Lower lobe of right lung (tissue), 2 donors: ENCODE measurements at regions not wholly inside any gene's neighbourhood (a gene's known extent, or its start where the extent isn't known, plus 50 kb on each side); places are given as distances from the start of the nearest gene placed in this dataset.

ENCODE experiments used
- ATAC-seq, 2 donors: fragments of 200-7000 bp; cut with Tn5 transposase; one replicate each; pipeline ENCODE4 v1.9.1; 2020 to 2022; ENCODE audit warnings: mild to moderate bottlenecking in 2 of 2, moderate library complexity in 2 of 2
- DNase-seq: peaks from one replicate; pipeline ENCODE4 v3.0.0-alpha.2; 2020
- H3K27ac ChIP-seq: fragments of 200-600 bp; one replicate; pipeline ENCODE4 v1.8.0; 2022
- H3K27me3 ChIP-seq: fragments of 200-600 bp; one replicate; pipeline ENCODE4 v1.8.0; 2022; ENCODE audit warnings: low read depth
- H3K36me3 ChIP-seq: fragments of 200-600 bp; one replicate; pipeline ENCODE4 v1.8.0; 2022; ENCODE audit warnings: mild to moderate bottlenecking
- H3K4me1 ChIP-seq: fragments of 200-600 bp; one replicate; pipeline ENCODE4 v1.8.0; 2022
- H3K4me3 ChIP-seq: fragments of 200-600 bp; one replicate; pipeline ENCODE4 v1.8.0; 2022; ENCODE audit warnings: mild to moderate bottlenecking
- H3K9me3 ChIP-seq: fragments of 200-600 bp; one replicate; pipeline ENCODE4 v1.8.0; 2022
- intact Hi-C: fragments of 100-400 bp; cut with DNase I; formaldehyde crosslinking; loops from one replicate; pipeline ENCODE4 v1.11.0; 2022
- TF ChIP-seq, protein P1 (sequence below): fragments of 200-600 bp; IDR thresholded peaks from one replicate; pipeline ENCODE4 v1.8.0; 2022; ENCODE audit warnings: antibody characterized with exemption, mild to moderate bottlenecking
- donor health status: DM: no; HTN: yes; CAD: no; lungs with severe emphysema.

GRCh38 chr2:146467425-146467824 lies 1377.4 kb upstream of the ACVR2A start:
- no peaks in the 10 kb centered on the region for H3K36me3 ChIP-seq
- no peaks in the 10 kb centered on the region for H3K27me3 ChIP-seq
- DNase-seq: no peak
- no peak overlapping the region for H3K27ac ChIP-seq
- intact Hi-C loops: no loop called here
- no peak for ATAC-seq
- H3K4me1 ChIP-seq: no peaks in the 10 kb centered on the region
- H3K4me3 ChIP-seq: no peak overlapping the region
- TF ChIP-seq, protein P1, sequence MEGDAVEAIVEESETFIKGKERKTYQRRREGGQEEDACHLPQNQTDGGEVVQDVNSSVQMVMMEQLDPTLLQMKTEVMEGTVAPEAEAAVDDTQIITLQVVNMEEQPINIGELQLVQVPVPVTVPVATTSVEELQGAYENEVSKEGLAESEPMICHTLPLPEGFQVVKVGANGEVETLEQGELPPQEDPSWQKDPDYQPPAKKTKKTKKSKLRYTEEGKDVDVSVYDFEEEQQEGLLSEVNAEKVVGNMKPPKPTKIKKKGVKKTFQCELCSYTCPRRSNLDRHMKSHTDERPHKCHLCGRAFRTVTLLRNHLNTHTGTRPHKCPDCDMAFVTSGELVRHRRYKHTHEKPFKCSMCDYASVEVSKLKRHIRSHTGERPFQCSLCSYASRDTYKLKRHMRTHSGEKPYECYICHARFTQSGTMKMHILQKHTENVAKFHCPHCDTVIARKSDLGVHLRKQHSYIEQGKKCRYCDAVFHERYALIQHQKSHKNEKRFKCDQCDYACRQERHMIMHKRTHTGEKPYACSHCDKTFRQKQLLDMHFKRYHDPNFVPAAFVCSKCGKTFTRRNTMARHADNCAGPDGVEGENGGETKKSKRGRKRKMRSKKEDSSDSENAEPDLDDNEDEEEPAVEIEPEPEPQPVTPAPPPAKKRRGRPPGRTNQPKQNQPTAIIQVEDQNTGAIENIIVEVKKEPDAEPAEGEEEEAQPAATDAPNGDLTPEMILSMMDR: no peak
- no peaks in the 10 kb centered on the region for H3K9me3 ChIP-seq

- TF ChIP-seq, protein P1: no peak
- intact Hi-C loops: no loop called here
- peak; percentile 24 to 25 for ATAC-seq
- Histone ChIP-seq H3K9me3 (no peaks in the 10 kb centered on the region), H3K4me3 (no peak overlapping the region), H3K27ac (no peak overlapping the region), H3K36me3 (no peaks in the 10 kb centered on the region), H3K4me1 (no peaks in the 10 kb centered on the region), H3K27me3 (no peaks in the 10 kb centered on the region)
- no peak for DNase-seq
These were observed 1379.4 kb upstream of the ACVR2A start for GRCh38 chr2:146465460-146465859.

- H3K36me3 ChIP-seq: no peaks in the 10 kb centered on the region
- intact Hi-C loops: no loop called here
- H3K4me3 ChIP-seq: no peak overlapping the region
- H3K4me1 ChIP-seq: no peaks in the 10 kb centered on the region
- ATAC-seq: no peak
- H3K9me3 ChIP-seq: peaks cover 12% of the 10 kb centered on the region
- H3K27me3 ChIP-seq: no peaks in the 10 kb centered on the region
- H3K27ac ChIP-seq: no peak overlapping the region
- no peak for DNase-seq
- TF ChIP-seq, protein P1: no peak
These were observed 1383.8 kb upstream of the ACVR2A start for GRCh38 chr2:146461068-146461467.

DNA sequence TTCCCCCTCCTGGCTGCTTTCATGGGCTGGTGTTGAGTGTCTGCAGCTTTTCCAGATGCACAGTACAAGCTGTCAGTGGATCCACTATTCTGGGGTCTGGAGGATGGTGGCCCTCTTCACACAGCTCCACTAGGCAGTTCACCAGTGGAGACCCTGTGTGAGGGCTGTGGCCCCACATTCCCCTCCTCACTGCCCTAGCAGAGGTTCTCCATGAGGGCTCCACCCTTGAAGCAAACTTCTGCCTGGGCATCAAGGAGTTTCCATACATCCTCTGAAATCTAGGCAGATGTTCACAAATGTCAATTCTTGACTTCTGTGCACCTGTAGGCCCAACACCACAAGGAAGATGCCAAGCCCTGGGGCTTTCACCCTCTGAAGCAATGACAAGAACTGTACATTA lies 1386.2 kb upstream of the ACVR2A start:
- Histone ChIP-seq H3K4me1 (no peaks in the 10 kb centered on the region), H3K9me3 (peaks cover 12% of the 10 kb centered on the region), H3K27ac (no peak overlapping the region), H3K27me3 (no peaks in the 10 kb centered on the region), H3K36me3 (no peaks in the 10 kb centered on the region), H3K4me3 (no peak overlapping the region)
- intact Hi-C loops: no loop called here
- ATAC-seq (no peak), DNase-seq (no peak)
- TF ChIP-seq, protein P1: no peak

DNA sequence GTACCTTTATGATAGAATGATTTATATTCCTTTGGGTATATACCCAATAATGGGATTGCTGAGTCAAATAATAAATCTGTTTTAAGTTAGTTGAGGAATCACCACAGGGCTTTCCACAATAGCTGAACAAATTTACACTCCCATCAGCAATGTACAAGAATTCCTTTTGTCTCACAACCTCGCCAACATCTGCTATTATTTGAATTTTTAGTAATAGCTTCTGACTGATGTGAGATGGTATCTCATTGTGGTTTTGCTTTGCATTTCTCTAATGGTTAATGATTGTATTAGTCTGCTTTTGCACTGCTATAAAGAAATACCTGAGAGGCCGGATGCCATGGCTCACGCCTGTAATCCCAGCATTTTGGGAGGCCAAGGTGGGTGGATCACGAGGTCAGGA lies 1387.6 kb upstream of the ACVR2A start:
- no peaks in the 10 kb centered on the region for H3K36me3 ChIP-seq
- no peaks in the 10 kb centered on the region for H3K4me1 ChIP-seq
- ATAC-seq: no peak
- H3K4me3 ChIP-seq: no peak overlapping the region
- H3K9me3 ChIP-seq: peaks cover 12% of the 10 kb centered on the region
- TF ChIP-seq, protein P1: no peak
- H3K27me3 ChIP-seq: no peaks in the 10 kb centered on the region
- intact Hi-C loops: no loop called here
- no peak for DNase-seq
- H3K27ac ChIP-seq: no peak overlapping the region

GRCh38 chr2:146455325-146455724 lies 1389.5 kb upstream of the ACVR2A start:
- no peaks in the 10 kb centered on the region for H3K4me1 ChIP-seq
- no peak for DNase-seq
- intact Hi-C loops: no loop called here

More at GRCh38 chr2:146455325-146455724, 1389.5 kb upstream of the ACVR2A start:
- Histone ChIP-seq H3K4me3 (no peak overlapping the region), H3K9me3 (peaks cover 12% of the 10 kb centered on the region), H3K36me3 (no peaks in the 10 kb centered on the region), H3K27ac (no peak overlapping the region), H3K27me3 (no peaks in the 10 kb centered on the region)
- TF ChIP-seq, protein P1: no peak
- no peak for ATAC-seq
